GM12878 (cell line): ENCODE measurements at regions not wholly inside any gene's neighbourhood (a gene's known extent, or its start where the extent isn't known, plus 50 kb on each side); places are given as distances from the start of the nearest gene placed in this dataset.

Experiments
- CHD2 ChIP-seq: IDR thresholded peaks from 2 replicates; pipeline ENCODE4 v1.6.1; 2011; ENCODE audit warnings: low read depth, low read length, improper control_type of control experiment, borderline replicate concordance
- ELK1 ChIP-seq: IDR thresholded peaks from 2 replicates; pipeline ENCODE4 v1.6.1; 2012; ENCODE audit warnings: low read depth, low read length, improper control_type of control experiment
- HDAC6 ChIP-seq: fragments of 200-600 bp; sonication (generic); IDR thresholded peaks from one replicate; pipeline ENCODE4 v1.8.0; 2017; ENCODE audit warnings: antibody characterized with exemption; ENCODE audit not compliant: unreplicated experiment
- POLR2A ChIP-seq: IDR thresholded peaks from 2 replicates; pipeline ENCODE4 v1.6.1; 2011; ENCODE audit warnings: low read depth, mild to moderate bottlenecking, low read length
- TAF1 ChIP-seq: IDR thresholded peaks from 2 replicates; pipeline ENCODE4 v1.6.1; 2011; ENCODE audit warnings: mild to moderate bottlenecking, low read depth, low read length, borderline replicate concordance

GRCh38 chr14:71780075-71780474, 152.2 kb upstream of the RGS6 start:
- TF ChIP-seq ELK1 (no peak), HDAC6 (no peak), CHD2 (no peak), TAF1 (no peak), POLR2A (no peak)
